Stimulated activated CD8-positive, alpha-beta memory T cell treated with anti-CD3 and anti-CD28 coated beads, Interleukin-12 subunit alpha, Interleukin-12 subunit beta, amount 100 ng/mL, for 4 hours (primary cell): ENCODE measurements at regions not wholly inside any gene's neighbourhood (a gene's known extent, or its start where the extent isn't known, plus 50 kb on each side); places are given as distances from the start of the nearest gene placed in this dataset.
"Not testable (repeated sequence)": the region's sequence is repeated elsewhere in the genome, so short reads cannot be mapped to it uniquely, and the experiment has no call there.

Source experiments
- DNase-seq: peaks from one replicate; pipeline ENCODE4 v3.0.0-alpha.2; 2020; ENCODE audit warnings: low read depth

DNA sequence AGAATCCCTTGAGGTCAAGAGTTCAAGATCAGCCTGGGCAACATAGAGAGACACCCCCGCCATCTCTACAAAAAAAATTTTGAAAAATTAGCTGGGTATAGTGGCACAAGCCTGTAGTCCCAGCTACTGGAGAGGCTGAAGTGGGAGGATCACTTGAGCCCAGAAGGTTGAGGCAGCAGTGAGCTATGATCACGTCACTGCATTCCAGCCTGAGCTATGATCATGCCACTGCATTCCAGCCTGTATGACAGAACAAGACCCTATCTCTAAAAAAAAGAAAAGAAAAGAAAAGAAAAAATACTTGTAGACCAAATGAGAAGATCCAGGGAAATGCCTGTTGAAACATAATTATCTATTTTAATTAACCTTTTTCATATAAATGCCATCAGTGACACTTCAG, 93.8 kb upstream of the MDM1 start:
- DNase-seq: no peak

DNA sequence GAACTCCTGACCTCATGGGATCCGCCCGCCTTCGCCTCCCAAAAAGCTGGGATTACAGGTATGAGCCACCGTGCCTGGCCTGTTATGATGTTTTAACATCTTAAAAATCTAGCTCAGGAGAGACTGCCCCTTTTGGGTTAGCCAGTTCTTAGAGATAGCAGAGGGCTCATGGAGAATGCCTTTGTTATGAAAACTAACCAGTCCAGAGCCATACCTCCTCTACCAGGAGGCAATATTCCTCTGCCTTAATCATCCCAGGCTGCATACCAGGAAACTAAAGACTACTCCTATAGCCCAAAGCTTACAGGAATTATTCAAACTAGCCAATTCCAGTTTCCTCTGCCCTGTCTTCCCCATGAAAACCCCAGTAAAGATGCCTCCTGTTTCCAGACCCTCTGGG, 96.0 kb upstream of the MDM1 start:
- no peak for DNase-seq

DNA sequence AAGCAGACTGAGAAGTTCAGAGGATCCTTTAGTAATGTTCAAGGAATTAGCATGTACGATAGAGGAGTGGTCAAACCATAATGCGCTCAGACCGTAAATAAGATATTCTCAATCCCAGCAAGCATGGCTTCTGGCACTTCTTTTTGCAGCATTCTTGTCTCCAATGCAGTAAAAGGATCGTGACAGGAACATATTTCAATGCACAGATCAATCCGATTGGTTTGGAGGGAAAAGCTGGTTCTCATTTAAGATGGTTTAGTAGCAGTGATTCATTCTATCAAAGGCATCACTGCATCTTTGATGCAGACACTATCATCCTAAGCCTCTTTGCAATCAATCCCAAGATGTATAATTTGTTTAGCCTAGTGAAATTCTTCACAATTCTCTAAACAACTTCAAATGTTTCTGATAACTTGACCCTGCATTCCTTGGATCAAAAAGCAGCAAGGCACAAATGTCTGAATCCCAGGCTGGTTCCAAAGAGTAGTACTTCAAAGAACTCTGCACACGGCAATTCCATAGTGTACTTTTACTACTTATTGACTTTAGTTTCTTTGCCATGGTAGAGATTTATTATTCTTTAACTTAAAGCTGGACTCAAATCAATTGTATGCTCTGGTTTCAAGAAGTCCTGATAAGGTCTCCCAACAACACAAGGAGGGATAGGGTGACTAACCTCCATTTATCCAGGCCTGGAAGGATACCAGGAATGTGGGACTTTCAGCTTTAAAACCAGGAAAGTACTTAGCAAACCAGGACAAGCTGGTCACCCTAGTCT, 96.8 kb upstream of the MDM1 start:
- DNase-seq: no peak

DNA sequence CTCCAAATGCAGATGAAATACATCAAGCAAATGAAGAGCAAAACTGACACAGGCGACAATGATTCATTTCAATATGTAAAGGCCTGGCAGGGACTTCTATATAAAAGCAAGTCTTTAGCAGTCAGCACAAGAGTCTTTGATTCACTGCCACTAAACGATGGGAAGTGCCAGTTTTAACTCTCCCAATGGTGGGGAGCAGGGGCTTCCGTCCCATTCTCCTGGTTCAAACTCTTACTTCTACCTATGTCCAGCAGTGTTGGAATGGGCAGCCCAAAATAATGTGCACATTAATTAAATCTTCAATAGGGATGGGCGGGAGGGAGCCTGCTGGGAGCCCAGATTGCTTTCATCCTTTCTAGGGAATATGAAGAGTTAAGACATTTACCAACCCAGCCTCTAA, 97.5 kb upstream of the MDM1 start:
- no peak for DNase-seq

DNA sequence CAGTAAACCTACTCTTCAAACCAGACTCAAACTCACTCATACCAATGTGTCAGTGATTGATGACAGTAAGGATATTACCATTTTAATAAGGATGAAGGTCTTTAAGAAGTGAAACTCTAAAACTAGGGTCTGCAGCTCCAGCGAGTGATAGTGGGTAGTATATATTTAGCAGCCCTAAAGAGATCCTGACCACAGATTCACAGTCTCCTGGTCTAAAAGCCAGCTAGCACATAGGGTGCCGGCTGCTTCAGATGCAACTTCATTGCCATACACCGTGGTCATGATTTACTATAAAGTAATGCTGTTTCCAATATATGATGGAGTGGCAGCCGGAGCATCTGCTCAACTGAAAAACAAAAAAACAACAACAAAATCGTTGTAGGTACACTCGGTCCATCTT, 99.6 kb upstream of the MDM1 start:
- DNase-seq: no peak

DNA sequence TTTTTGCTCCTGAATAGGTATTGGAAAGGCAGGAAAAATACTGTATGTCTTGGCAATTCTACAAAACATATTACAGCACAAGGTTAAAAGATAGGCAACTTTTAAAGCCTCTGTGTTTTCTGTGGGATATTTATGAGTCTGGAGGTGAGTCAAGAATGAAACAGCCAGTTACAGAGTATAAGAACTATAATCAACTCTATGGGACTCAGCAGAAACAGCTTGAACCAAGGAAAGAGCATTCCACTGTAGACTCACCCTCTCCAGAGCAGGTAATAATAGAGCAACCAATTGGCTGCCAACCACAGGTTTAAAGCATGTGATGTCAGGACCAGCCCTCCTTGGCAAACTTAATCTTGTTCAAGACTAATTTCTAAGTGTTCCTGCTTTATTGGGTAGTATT, 100.5 kb upstream of the MDM1 start:
- DNase-seq: no peak

DNA sequence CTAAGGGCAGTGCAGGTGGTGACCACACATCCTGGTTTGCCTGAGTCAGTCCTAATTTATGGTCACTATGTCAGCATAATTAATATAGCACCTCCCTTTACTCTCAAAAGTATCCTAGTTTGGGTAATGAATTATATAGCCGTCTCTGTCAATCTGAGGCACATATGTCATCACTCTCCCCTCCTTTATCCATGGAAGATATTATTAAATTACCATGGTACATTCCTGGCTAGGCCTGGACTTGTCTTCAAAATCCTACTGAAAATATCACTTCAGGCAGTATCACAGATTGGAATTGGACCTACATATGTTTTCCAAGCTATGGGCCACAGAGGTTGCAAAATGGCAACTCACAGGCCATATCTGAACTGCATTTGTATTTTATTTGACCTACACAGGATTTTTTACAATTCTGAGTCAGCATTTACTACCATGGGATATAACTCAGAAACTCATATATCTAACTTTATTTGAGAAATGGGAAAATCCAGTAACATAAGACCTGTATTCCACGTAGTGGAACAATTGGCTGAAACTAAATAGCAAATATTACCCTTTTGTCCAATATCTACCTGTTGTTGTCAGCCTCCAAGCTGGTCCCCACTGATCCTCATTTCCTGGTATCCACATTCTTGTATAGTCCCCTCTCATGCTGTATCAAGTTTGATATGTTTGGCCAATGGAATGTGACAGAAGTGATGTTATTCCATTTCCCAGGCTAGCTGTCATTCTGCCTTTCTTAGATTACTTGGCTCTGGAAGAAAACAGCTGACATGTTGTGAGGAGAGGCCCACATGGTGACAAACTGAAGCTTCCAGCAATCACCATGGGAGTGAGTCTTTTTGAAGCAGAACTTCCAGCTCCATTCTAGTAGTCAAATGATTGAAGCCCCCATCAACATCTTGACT, 102.5 kb upstream of the MDM1 start:
- no peak for DNase-seq

DNA sequence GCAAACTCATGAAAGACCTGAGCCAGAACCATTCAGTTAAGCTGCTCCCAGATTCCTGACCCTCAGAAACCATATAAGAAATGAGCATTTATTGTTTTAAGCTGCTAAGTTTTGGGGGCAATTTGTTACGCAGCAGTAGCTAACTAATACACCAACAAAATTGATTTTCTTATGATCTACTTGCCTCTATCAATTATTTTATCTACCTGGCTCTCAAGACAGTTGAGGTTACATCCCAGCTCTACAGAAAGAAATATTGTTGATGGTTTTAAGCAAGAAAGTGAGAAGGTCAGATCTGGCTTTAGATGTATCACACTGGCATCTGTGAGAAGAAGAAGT, 103.1 kb upstream of the MDM1 start:
- DNase-seq: no peak

DNA sequence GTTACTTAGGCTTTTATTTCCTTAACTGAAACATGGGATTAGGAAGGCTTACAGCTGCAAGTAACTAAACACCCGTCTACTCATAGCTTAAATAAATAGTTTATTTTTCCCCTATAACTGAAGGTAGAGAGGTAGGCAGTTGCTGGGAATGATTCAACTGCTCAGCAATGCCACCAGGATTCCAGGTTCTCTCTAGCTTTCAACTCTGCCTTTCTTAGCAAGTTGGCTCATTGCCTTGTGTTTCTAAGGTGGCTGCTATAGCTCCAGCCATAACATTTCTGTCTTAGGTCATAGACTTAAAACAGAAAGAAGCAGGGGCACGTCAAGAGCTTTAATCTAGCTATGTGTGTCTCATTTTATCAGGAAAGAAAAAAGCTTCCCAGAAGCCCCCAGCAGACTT, 103.7 kb upstream of the MDM1 start:
- no peak for DNase-seq

DNA sequence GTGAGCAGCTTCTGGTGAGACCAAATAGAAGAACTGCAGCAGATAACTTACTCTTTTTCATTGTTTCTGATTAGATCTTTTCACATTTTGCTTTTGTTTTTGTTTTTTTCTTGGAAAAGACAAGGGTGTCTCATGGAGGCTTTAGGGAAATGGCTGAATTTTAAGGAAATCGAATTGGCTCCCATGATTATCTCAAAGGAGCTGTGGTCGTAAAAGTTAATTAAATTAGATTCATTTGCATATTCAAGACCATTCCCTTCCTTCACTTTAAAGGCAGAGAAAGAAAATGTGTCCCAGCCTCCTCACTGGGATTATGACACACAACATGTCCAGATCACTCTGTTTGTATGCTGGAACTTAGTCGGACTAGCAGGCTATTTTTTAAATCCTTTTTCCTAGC, 106.4 kb upstream of the MDM1 start:
- DNase-seq: no peak

DNA sequence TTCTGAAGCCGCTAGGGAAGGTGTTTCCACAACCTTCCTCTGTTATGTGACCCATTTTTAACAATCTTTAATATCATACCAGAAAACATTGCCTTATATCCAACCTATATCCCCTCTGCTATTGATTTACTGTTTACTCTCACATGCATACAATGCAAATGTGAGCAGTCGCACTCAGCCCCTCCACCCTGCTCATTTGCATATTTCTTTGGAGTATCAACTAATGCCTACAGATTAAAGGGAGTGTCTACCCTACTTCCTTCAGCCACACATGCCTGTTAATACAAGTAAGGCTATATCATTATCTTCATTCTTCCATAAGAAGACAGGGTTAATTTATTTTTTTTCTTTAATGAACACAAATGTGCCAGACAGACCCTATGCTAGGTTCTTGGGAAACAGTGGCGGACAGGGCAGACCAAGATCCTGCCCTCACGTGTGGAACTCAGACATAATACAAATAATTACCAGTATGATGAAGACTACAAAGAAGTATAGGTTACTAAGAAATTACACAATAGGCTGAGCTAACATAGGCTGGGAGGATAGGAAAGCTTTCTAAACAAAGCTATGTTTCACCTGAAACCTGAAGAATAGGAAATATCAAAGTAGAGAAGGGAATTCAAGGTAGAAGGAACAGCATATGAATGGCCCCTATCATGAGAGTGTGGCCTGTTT, 107.3 kb upstream of the MDM1 start:
- no peak for DNase-seq

DNA sequence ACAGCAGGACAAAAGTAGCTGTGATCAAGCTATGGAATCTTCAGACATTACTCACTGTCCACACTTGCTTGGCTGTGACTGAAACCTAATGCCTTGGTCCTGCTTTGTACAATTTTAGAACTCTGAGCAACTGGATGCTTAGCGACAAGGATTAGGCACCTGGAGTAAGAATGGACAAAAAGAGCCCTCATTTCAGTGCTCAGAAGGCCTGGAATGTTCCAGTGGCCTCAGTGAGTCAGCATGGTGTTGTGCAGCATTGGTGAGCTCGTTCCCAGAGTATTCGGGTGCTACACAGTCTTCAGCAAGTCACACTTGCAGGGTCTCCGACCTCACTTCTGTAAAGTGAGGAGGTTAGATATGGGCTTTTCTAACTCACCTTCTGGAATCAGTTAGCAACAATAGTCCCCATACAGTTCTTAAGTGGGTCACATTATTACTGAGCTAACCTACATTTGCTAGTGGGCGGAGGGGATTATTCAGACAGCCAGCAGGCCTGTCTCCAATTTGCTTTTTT, 108.0 kb upstream of the MDM1 start:
- DNase-seq: no peak

DNA sequence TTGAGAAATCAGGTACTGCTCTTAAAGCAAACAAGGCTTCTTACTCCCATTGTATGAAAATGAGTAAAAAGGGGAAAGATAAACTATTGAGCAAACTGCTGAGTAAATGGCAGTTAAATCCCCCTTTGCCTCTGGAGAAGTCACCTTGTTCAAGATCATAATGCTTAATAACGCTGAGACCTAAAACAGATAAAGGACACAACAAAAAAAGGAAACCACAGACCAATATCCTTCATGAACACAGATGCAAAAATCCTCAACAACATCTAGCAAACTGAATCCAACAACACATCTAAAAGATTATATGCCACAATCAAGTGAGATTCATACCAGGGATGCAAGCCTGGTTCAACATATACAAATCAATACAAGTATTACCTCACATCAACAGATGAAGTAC, 109.0 kb upstream of the MDM1 start:
- DNase-seq: no peak

DNA sequence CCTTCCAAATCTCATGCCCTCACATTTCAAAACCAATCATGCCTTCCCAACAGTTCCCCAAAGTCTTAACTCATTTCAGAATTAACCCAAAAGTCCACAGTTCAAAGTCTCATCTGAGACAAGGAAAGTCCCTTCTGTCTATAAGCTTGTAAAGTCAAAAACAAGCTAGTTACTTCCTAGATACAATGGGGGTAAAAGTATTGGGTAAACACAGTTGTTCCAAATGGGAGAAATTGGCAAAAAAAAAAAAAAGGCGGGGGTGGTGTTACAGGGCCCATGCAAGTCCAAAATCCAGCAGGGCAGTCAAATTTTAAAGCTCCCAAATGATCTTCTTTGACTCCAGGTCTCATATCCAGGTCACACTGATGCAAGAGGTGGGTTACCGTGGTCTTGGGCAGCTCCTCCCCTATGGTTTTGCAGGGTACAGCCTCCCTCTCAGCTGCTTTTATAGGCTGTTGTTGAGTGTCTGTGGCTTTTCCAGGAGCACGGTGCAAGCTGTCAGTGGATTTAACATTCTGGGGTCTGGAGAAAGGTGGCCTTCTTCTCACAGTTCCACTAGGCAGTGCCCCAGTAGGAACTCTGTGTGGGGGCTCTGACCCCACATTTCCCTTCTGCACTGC, 110.3 kb upstream of the MDM1 start:
- not testable (repeated sequence) for DNase-seq

DNA sequence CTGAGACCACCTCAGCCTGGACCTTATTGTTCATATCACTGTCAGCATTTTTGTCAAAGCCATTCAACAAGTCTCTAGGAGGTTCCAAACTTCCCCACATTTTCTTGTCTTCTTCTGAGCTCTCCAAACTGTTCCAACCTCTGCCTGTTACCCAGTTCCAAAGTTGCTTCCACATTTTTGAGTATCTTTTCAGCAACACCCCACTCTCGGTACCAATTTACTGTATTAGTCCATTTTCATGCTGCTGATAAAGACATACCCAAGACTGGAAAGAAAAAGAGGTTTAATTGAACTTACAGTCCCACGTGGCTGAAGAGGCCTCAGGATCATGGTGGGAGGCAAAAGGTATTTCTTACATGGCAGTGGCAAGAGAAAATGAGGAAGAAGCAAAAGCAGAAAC, 111.5 kb upstream of the MDM1 start:
- not testable (repeated sequence) for DNase-seq

DNA sequence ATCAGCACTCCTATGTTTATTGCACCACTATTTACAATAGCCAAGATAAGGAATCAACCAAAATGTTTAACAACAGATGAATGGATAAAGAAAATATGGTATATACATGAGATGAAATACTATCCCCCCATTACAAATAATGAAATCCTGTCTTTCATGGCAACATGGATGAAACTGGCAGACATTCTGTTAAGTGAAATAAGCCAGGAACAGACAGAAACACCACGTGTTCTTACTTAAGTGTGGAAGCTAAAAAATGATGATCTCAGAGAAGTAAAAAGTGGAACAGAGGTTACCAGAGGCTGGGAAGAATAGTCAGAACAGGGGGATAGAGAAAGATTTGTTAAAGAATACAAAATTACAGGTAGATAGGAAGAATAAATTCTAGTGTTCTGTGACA, 113.7 kb upstream of the MDM1 start:
- no peak for DNase-seq

DNA sequence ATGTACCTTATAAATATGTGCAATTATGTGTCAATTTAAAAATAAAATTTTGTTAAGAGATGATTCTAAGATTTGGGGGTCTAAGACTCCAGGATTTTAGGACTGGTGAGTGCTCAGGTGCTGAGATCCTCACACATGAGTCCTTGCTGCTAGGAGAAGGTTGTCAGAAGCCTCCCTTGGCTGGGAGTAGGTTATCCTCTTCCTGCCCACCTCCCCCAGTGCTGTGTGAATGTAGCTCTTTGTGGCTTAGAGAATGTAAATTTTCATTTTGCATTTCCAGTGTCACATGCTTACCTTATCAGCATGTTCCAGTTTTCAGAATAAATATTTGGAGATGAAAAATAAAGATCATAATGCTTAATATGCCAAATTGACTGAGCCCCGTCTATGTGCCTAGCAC, 114.2 kb upstream of the MDM1 start:
- DNase-seq: no peak

DNA sequence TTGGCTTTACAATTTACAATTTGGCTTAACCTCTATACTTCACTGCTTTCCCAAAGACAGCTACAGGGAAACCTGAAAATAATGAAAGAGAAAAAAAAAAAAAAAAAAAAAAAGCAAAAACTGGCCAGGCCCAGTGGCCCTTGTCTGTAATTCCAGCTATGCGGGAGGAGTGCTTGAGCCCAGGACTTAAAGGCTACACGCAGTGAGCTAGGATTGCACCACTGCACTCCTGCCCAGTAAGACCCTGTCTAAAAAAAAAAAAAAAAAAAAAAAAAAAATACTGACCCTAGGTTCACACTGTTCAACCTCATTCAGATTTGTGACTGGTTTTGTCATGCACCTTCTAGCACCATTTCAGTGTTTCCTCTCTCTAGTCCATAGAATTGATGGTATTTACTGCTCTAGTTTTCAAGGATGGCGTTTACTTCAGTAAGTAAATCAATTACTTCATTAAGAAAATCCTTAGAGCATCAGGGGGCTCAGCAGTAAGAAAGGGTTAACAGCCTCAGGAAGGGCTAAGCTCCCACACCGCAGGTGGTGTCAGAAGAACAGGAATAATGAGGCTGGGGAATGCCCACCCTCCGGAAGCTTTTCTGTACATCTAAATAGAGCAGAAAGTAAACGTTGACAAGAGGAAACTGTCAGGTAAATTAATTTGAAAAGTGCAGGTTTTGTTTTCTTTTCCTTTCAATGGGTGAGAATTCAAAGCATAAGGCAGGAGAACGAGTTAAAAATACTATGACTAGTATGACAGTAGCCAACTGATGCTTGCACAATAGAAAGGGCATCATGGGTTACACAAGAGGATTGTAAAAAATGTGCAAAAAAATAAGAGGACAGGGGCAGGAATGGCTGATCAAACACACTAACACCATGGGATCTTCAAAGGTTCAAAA, 115.0 kb upstream of the MDM1 start:
- no peak for DNase-seq

DNA sequence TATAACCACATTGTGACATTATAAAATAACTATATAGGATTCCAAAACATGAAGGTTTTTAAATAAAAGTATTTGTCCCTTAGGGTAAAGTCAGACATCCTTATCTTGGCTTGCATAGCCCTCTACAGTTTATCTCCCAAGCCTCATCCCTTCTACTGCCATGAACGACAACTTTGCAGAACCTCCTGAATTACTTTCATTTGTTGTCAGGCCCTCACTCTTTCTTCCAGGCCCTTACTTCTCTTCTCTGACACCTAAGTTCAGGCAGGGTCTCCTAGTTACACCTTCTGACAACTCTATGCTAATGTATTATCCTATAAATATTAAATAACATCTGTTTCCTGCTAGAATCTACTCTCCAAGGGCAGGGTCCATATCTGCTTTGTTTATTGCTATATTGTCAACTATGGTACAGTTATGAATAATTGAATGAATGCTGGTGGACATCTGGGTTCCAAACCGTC, 115.7 kb upstream of the MDM1 start:
- no peak for DNase-seq

DNA sequence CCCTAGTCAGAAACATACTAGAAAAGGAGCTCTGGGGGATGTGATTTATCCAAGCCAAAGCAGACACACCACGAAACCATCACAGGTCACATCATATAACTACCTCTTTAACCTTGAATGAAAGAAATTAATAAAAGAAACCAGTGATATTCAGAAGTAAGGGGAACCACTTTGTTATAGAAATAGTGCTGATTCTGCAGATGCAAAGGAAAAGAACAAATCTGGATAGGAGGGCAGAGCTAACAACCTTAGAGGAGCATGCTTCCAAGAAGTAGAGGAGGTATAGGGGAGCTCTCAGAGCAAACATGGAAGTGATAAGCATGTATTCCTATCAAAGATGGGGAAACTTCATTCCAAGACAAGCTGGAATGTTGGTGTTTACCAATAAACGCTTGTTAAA, 117.0 kb upstream of the MDM1 start:
- DNase-seq: no peak

DNA sequence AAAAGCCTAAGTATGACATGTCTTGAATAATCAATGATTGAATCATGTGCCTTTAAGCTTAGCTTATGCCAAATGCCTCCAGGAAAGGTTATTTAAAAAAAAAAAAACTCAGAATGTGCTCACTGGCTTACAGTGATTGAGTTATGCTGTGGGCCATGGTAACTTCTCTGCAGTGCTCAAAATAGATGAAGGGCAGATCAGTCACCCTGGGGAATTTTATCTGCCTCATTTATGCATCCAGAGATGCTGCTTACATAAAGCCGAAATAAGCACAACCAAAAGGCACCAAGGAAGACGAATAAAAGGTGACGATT, 118.7 kb upstream of the MDM1 start:
- no peak for DNase-seq
